Gastroesophageal sphincter (tissue), 4 donors: ENCODE measurements at regions not wholly inside any gene's neighbourhood (a gene's known extent, or its start where the extent isn't known, plus 50 kb on each side); places are given as distances from the start of the nearest gene placed in this dataset.
"Not testable (repeated sequence)": the region's sequence is repeated elsewhere in the genome, so short reads cannot be mapped to it uniquely, and the experiment has no call there.

Experiments used
- ATAC-seq: fragments of 150-250 bp; one replicate; pipeline ENCODE4 v1.9.1; 2016; ENCODE audit warnings: mild to moderate bottlenecking, moderate library complexity
- H3K27ac ChIP-seq, 4 donors: fragments of 200-600 bp; sonication (generic) in 3 of 4; 1 replicate in 3 of 4; 2 replicates in 1 of 4; pipeline ENCODE4 v1.5.1; 2016 to 2019
- H3K27me3 ChIP-seq: fragments of 200-600 bp; sonication (generic); one replicate; pipeline ENCODE4 v1.5.1; 2019
- H3K36me3 ChIP-seq, 2 donors: fragments of 200-600 bp; sonication (generic); one replicate each; pipeline ENCODE4 v1.5.1; 2019; ENCODE audit warnings: control low read depth in 1 of 2
- H3K4me1 ChIP-seq, 3 donors: fragments of 200-600 bp; sonication (generic); 1 replicate in 2 of 3; 2 replicates in 1 of 3; pipeline ENCODE4 v1.5.1; 2016 to 2019; ENCODE audit warnings: control low read depth in 2 of 3
- H3K4me3 ChIP-seq, 2 donors: fragments of 200-600 bp; sonication (generic); one replicate each; pipeline ENCODE4 v1.5.1; 2019; ENCODE audit warnings: mild to moderate bottlenecking in 1 of 2, moderate library complexity in 1 of 2
- H3K9me3 ChIP-seq, 3 donors: fragments of 200-600 bp; sonication (generic); one replicate each; pipeline ENCODE4 v1.5.1; 2017 to 2019; ENCODE audit warnings: control low read depth in 2 of 3
- EP300 ChIP-seq: sonication (generic); formaldehyde crosslinking; IDR thresholded peaks from one replicate; pipeline ENCODE4 v1.6.1; 2017; ENCODE audit warnings: antibody characterized with exemption, mild to moderate bottlenecking
- POLR2A ChIP-seq, 2 donors: fragments of 450-650 bp; IDR thresholded peaks; one replicate each; pipeline ENCODE4 v1.6.1; 2017; ENCODE audit warnings: antibody characterized with exemption in 2 of 2, mild to moderate bottlenecking in 2 of 2, moderate library complexity in 1 of 2
- POLR2AphosphoS5 ChIP-seq: sonication (generic); formaldehyde crosslinking; IDR thresholded peaks from one replicate; pipeline ENCODE4 v1.6.1; 2017; ENCODE audit warnings: antibody characterized with exemption
- WGBS, 2 donors: methylation state at CpG; one replicate each; pipeline ENCODE4 v1.1.5; 2018; ENCODE audit warnings: low coverage in 1 of 2; 5-methylcytosine and 5-hydroxymethylcytosine counted together
- TF ChIP-seq, protein P1 (sequence below), 4 experiments: fragments of 200-600 bp in 2 of 4; fragments of 450-650 bp in 2 of 4; sonication (generic) in 1 of 4; IDR thresholded peaks; one replicate each; pipeline ENCODE4 v1.5.1; 2017 to 2019; ENCODE audit warnings: antibody characterized with exemption in 4 of 4, mild to moderate bottlenecking in 2 of 4, moderate library complexity in 2 of 4

DNA sequence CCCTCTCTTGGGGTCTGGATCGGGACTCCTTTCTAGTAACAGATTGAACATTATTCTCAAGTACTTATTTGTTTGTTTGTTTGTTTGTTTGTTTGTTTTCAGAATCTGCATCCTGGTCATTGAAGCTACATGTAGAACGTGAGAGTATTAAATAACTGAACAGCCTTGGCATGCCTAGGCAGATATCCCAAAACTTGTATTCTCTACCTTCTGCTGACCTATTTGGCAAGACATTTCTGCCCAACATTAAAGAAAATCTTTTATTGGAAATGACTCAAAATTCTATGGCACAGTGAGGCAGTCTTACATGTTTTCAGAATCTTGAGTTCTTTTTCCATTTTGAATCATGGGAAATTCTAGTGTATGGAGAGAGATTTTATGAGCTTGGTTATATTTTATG, 165.1 kb upstream of the CNOT2 start:
- TF ChIP-seq POLR2AphosphoS5 (no peak), EP300 (no peak), POLR2A (IDR thresholded peaks at IDR 0.05) (no peak)
- TF ChIP-seq, protein P1, sequence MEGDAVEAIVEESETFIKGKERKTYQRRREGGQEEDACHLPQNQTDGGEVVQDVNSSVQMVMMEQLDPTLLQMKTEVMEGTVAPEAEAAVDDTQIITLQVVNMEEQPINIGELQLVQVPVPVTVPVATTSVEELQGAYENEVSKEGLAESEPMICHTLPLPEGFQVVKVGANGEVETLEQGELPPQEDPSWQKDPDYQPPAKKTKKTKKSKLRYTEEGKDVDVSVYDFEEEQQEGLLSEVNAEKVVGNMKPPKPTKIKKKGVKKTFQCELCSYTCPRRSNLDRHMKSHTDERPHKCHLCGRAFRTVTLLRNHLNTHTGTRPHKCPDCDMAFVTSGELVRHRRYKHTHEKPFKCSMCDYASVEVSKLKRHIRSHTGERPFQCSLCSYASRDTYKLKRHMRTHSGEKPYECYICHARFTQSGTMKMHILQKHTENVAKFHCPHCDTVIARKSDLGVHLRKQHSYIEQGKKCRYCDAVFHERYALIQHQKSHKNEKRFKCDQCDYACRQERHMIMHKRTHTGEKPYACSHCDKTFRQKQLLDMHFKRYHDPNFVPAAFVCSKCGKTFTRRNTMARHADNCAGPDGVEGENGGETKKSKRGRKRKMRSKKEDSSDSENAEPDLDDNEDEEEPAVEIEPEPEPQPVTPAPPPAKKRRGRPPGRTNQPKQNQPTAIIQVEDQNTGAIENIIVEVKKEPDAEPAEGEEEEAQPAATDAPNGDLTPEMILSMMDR (IDR thresholded peaks at IDR 0.05) = no peak
- whole genome bisulfite sequencing, 2 donors = 83% methylated on average over 2 of the region's 2 CpGs; no CpG with 5 or more reads in 1 of the 2 donors
- Histone ChIP-seq H3K27ac (no peak overlapping the region), H3K4me3 (no peak overlapping the region), H3K36me3 (no peaks in the 10 kb centered on the region), H3K9me3 (no peaks in the 10 kb centered on the region), H3K4me1 (no peaks in the 10 kb centered on the region), H3K27me3 (no peaks in the 10 kb centered on the region)
- ATAC-seq = no peak

DNA sequence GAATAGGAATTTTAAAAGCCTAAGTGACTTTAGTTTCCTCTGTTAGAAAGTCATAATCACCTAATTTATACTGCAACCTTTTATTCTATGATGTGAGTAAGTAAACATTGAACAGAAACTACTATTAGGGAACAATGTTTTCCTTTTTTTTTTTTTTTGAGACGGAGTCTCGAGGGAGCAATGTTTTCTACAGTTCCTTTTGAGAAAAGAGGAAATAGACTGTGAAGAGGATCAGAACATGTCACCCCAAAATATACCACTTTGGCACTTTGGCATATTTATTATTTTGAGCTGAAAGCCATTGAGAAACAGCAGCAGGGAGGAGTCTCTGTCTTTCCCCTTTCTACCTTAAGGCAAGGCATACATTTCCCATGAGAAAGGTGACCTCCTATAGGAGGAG, 162.7 kb upstream of the CNOT2 start:
- 58 to 72% methylated on average over 2 of the region's 2 CpGs for WGBS, 2 donors
- ATAC-seq = no peak
- Histone ChIP-seq H3K4me3 (no peak overlapping the region), H3K27ac (no peak overlapping the region), H3K36me3 (no peaks in the 10 kb centered on the region), H3K4me1 (no peaks in the 10 kb centered on the region), H3K27me3 (no peaks in the 10 kb centered on the region), H3K9me3 (no peaks in the 10 kb centered on the region)
- TF ChIP-seq POLR2A (IDR thresholded peaks at IDR 0.05) (no peak), POLR2AphosphoS5 (no peak), EP300 (no peak)
- TF ChIP-seq, protein P1 (IDR thresholded peaks at IDR 0.05) = no peak

DNA sequence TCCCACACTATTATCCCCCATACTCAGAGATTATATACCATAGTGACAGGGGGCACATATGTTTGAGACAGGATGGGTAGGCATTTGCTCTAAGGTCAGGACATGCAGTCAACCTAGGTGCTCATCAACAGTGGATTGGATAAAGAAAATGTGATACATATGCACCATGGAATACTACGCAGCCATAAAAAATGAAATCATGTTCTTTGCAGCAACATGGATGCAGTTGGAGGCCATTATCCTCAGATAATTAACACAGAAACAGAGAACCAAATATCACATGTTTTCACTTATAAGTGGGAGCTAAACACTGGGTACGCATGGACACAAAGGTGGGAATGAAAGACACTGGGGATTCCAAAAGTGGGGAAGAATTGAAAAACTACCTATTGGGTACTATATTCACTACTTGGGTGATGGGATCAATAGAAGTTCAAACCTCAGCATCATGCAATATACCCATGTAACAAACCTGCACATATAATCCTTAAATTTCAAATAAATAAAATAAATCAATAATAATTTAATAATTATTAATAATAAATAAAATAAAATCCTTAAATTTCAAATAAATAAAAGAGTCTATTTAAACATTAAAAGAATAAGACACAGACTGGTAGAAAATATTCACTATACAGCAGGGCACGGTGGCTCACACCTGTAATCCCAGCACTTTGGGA, 160.1 kb upstream of the CNOT2 start:
- Histone ChIP-seq H3K27ac (no peak overlapping the region), H3K4me1 (no peaks in the 10 kb centered on the region), H3K9me3 (no peaks in the 10 kb centered on the region), H3K36me3 (no peaks in the 10 kb centered on the region), H3K4me3 (no peak overlapping the region), H3K27me3 (no peaks in the 10 kb centered on the region)
- no peak for ATAC-seq
- 33 to 79% methylated on average over 1 to 3 of the region's 3 CpGs for WGBS, 2 donors
- no peak for TF ChIP-seq POLR2AphosphoS5
- TF ChIP-seq, protein P1 (IDR thresholded peaks at IDR 0.05) = no peak
- TF ChIP-seq EP300 = no peak
- no peak for TF ChIP-seq POLR2A (IDR thresholded peaks at IDR 0.05)

DNA sequence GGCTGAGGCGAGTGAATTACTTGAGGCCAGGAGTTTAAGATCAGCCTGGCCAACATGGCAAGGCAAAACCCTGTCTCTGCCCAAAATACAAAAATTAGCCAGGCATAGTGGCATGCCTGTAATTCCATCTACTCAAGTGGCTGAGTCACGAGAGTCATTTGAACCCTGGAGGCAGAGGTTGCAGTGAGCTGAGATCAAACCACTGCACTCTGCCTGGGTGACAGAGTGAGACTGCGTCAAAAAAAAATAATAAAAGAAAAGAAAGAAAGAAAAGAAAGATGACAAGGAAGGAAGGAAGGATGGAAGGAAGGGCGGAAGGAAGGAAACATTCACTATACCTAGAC, 159.6 kb upstream of the CNOT2 start:
- WGBS, 2 donors = 92 to 93% methylated on average over 3 to 4 of the region's 4 CpGs
- Histone ChIP-seq H3K27ac (no peak overlapping the region), H3K4me3 (no peak overlapping the region), H3K9me3 (no peaks in the 10 kb centered on the region), H3K36me3 (no peaks in the 10 kb centered on the region), H3K27me3 (no peaks in the 10 kb centered on the region), H3K4me1 (no peaks in the 10 kb centered on the region)
- TF ChIP-seq POLR2A (IDR thresholded peaks at IDR 0.05) (no peak), EP300 (no peak)
- TF ChIP-seq, protein P1 (IDR thresholded peaks at IDR 0.05) = no peak
- no peak for ATAC-seq

DNA sequence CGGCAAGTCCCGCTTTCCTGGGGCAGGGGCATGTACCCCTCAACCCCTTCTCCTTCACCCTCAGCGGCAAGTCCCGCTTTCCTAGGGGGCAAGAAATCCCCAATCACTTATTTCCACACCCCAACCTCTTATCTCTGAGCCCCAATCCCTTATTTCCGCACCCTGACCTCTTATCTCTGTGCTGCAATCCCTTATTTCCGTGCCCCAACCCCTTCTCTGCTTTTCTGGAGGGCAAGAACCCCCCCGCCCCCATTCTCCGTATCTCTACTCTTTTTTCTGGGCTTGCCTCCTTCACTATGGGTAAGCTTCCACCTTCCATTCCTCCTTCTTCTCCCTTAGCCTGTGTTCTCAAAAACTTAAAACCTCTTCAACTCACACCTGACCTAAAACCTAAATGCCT, 156.9 kb upstream of the CNOT2 start:
- not testable (repeated sequence) for H3K27me3 ChIP-seq, H3K4me1 ChIP-seq, H3K27ac ChIP-seq, H3K9me3 ChIP-seq, ATAC-seq, H3K36me3 ChIP-seq, H3K4me3 ChIP-seq
- WGBS, 2 donors = 81 to 83% methylated on average over 3 to 6 of the region's 8 CpGs
